HG03460 (cell line): ENCODE measurements at regions not wholly inside any gene's neighbourhood (a gene's known extent, or its start where the extent isn't known, plus 50 kb on each side); places are given as distances from the start of the nearest gene placed in this dataset.

Experiments
- ATAC-seq: cut with Tn5 transposase; IDR thresholded peaks from one replicate; pipeline ENCODE4 v1.9.1; 2021; ENCODE audit not compliant: unreplicated experiment

DNA sequence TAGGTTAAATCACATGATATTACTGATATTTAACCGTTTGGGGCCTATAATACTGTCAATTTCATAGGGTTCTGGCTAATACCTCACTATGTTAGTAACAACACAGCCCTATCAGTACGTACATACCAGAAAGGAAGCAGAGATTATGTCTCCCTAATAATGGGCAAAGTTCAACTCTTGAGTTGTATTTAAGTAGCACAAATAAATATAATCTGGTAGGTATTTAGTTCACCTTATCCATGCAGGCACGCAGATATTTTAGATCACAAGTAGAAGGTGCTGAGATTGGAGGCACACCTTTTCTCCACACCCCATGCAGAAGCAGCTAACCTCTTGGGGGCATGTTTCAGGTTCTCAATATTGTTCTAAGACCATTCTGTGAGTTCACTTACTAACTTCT lies 118.9 kb downstream of the IRS1 start:
- no peak for ATAC-seq

DNA sequence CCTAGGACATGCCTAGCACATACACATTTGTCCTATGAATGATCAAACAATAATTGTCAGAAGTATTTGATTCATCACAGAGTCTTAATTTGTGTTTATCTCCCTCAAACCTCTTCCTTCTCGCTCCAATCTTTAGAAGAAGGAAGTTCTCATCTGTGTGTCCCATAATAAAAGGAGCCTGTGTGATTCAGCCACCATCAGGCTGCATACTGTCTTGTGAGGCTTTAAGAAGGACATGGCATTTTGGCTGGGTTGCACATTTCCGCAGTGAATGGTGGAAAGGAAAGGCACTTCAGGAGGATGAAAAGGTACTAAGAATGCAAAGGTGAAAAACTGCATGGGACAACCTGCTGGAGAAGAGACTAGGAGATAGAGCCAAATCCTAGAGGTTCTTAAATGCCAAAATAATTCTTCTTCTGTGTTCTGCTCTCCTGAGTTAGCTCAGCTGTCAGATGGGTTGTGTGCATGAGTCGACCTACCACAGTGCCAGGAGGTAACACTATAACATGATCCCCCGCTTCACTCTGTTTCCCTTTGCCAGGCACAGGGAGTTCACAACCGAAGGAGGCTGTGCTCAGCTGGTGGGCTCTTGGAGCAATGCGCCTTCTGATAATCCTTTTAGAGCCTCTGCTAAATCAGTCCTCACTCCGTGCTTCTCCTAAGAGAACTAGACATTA lies 120.1 kb downstream of the IRS1 start:
- no peak for ATAC-seq

DNA sequence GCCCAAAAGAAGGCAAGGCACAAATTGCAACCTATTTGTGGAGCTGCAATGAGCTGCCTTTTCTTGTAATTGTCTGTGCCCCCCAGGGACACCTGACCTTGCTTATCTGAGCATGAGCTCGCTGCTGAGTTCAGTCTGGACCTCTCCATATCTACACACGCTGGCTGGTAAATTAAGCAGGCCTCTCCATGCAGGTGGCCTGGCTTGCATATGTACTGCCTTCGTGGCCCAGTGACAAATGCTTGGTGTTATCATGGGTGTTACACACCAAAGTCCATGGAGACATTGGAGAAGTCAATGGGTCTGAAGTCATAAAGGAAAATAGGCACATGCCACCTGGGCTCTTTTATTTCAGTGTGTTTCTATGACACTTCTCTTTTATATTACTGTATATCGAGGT lies 121.2 kb downstream of the IRS1 start:
- ATAC-seq: no peak

DNA sequence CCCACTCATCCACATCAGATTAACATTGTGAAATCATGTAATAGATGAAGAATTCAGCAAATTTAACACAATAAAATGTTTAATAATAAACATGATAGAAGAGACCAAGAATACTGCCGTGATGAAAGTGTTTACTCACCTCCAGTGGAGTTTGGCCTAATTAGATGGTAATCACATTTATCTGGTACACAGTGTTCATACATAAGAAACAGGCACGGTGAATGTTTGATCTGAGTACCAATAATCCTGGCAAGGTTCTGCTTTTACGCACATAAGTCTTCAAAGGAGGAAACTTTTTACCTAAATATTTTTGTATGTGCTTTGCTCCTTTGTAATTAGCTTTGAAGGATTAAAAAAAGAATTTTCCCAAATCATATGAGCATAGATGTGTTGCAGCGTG lies 122.5 kb downstream of the IRS1 start:
- ATAC-seq: no peak

DNA sequence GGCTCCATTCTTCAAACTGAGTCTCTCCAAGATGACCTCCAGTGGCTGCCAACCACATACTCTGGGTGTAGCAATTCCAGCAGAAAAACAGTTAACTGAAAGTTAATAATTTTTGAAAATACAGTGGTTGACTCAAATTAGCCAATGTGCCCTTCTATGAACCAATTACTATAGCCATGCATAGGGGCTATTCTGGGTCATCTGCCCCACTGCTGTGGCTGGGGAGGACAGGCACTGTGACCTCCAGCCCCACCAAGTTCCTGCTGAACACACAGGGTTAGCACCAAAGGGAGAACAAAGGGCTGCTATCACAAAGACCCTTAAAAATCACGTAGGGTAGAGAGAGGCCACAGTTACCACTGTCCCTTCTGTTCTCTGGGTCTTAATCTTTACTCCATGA lies 123.0 kb downstream of the IRS1 start:
- no peak for ATAC-seq

DNA sequence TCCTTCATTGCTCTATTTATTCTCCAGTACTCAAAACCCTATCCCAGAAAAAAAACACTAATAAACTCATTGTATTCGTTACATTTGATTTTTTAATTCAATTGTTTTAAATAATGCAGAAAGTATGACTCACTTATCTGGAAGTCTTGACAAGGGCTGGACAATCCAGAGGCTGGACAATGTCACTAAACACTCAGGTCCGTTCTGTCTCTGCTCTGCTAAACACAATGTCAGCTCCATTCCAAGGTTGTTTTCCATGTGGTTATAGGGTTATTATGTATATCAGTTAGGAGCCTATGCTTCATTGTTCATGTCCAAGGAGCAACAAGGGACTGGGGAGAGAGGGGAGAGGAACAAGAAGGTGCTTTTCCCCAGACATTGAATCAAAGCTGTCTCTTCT lies 125.5 kb downstream of the IRS1 start:
- no peak for ATAC-seq

DNA sequence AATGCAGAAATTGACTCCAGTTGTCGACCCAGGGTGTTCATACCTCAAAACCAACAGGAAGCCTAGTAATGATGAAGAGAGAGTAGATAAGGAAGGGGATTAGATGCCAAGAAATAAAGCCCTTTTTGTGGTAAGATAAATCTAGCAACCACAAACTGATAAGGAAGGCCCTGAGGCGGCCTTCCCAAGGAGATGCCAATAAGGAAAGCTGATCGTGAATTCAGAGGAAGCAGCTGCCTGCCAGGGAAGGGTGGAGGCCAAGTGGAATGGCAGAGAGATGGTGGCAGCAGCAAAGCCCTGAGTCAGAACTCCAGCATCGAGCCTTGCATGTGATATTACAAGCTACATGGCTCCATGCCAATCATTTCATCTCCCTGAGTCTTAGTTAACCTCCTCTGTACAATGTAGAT lies 126.3 kb downstream of the IRS1 start:
- ATAC-seq: no peak

DNA sequence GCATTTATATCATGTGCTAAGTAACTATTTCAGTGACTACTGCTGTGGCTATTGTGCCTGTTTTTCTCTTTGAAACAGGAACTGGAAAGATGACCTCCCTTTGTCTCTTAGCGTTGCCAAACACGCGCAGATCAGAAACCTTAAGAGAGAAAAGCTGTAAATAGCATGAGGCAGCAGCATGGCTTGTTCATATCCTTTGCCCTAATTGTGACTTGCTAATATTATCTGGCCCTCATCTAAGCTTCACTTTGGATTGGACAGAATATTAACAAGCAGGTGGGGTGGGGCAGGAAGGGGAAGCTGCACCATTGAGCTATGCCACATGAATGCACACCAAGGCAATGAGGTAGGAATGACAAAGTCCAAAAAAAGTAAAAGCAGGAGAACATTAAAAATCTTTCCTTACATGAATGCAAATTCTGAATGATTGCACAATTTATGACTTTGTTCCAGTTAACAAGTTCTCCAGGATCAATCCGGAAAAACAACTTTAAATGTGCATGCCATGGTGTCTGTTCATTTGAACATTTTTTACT lies 128.4 kb downstream of the IRS1 start:
- no peak for ATAC-seq

DNA sequence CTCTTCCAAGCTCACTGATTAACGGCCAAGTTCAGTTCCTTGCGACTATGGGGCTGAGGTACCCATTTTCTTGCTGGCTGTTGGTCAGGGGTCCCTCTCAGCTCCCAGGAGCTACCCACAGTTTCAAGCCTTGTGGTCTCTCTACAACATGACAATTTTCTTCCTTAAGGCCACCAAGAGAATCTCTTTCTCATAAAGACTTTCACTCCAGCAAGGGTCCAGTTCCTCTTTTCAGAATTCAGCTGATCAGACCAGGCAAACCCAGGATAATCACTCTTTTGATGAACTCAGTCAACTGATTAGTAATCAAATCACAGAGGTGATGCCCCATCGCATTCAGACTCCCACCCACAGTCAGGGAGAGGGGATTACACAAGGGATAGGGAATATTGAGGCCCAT lies 129.7 kb downstream of the IRS1 start:
- ATAC-seq: no peak

DNA sequence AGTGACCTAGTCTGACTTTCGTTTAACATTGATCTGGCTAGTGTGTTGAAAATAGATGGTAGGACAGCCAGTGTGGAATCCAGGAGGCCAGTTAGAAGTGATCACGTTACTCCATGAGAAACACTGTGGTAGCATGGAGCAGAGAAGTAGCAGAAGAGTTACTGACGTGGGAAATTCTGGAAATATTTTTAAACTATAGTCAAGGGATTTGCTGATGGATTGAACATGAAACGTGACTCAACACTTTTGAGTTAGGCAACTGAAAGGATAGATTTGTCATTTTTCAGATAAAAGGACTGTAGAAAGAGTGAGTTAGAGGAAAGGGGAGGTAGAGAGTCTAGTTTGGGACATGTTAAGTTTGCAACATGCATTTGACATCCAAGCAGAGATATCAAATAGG lies 130.4 kb downstream of the IRS1 start:
- ATAC-seq: no peak

DNA sequence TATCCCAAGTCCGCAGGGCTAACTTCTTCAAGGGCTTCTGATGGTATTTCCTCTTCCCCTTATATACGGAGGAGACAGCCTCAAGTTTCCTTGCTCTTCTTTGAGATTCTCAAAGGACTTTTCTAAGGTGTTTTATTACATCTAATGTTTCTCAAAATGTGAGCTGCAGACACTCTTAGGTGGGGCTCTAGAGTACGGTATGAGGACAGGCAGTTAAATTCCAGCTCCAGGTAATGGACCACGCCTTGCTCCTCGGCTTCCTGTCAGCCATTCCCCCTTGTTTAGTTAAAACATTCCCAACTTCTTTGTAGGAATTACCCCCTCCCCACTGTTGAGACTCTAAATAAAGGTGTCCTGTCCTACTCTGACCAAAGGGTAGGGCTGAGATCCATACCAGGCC lies 131.9 kb downstream of the IRS1 start:
- no peak for ATAC-seq

DNA sequence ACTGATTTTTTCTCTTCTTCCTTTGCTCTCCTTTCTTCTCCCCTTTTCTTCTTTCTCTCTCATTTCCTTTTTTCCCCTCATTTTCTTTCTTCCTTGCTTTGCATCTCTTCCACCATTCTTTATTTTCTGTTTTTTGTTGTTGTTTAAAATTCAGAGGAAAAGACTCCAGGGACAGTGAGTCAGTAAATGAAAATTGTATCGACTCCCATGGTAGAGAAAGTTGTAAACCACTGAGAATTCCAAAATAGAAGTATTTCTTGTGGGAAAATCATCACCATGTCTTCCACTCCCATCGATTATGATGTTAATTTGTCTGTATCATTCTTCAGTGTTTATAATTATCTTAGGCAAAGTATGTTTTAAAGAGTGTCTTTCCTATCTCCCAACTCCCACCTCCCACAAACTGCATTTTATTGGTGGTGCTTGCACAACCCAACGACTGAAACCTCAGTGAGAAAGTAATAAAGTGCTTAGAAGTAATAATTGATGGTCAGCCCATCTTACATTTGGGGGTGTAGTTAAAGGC lies 134.3 kb downstream of the IRS1 start:
- ATAC-seq: no peak

DNA sequence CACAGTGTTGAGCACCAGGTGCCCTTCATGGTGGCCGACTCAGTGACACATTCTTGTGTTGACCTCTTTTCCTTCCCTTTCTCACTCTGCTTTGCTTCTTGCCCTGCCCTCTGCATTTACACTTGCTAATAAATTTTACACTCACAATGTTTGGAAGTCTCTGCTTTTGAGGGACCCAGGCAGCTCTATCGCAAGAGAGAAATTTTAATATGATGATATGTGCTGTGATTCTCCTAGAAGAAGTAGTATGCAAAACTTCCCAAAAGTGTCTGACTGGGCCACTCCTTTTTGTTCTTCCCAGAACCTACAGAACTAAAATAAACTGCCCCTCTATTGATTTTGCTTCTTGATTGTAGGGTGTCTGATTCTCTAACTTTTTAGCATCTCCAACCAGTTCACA lies 135.0 kb downstream of the IRS1 start:
- no peak for ATAC-seq

DNA sequence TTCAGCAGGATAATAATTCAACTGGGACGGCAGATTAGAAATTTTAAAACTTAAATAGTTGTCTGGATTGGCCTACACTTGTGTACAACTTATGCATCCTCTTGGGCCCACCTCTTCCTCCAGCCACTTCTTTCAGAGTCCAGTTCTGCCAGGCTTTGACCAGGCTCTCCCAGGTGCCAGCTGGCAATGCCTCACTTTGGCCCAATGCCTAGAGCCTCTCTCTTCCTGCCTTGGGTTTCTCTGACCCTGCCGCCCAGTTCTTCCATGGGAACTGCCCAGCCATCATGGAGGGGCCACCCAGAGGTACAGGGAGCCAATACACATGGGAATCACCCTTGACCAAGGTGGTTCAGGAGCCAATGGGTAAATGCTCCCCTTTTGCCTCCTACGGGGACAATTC lies 135.5 kb downstream of the IRS1 start:
- no peak for ATAC-seq

DNA sequence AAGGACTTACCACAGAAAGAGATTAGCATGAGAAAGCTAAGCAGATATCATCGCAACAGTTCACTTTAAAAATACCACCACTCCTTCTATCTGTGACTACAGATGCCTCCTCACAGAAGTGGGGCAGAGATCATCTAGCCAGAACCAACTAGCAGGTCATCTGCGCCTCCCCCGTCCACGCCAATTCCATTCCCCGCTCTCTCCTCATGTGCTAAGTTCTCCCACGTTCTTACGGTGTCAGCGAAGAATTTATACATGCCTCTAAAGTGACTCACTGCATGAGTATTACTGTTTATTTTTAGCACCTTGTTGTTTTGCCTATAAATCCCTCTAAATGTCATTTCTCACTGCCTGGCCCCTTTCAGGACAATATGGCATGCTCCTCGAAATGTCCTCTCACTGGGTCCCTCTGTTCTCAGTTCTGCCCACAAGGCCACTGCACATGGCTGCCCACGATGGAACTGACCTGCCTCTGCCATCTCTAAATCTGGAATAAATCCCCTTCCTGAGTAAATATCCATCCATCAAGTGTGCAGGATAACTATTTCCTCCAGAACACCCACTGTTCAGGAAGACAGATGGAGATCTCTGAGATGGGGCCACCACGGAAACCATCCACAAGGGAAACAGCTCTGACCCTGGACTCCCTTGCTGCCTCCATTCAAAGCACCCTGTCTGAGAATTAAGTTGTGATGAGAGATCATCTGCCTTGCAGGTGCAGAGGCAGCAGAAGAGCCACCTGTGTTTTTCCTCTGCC lies 137.7 kb downstream of the IRS1 start:
- ATAC-seq: no peak

DNA sequence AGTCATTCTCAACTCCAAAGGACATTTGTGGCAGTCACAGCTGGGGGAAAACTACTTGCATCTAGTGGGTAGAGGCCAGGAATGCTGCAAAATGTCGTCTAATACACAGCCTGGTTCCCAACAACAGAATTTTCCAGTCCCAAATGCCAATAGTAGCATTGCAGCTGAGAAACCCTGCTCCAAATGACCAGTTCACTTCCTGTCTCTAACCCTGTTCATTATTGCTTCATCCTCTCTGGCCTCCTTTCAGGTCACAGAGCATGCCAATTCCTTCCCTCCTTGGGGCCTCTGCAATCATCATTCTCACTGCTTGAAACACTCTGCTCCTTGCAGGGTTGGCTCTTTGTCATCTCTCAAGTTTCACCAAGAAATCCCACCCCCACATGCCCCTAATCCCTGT lies 139.1 kb downstream of the IRS1 start:
- no peak for ATAC-seq

DNA sequence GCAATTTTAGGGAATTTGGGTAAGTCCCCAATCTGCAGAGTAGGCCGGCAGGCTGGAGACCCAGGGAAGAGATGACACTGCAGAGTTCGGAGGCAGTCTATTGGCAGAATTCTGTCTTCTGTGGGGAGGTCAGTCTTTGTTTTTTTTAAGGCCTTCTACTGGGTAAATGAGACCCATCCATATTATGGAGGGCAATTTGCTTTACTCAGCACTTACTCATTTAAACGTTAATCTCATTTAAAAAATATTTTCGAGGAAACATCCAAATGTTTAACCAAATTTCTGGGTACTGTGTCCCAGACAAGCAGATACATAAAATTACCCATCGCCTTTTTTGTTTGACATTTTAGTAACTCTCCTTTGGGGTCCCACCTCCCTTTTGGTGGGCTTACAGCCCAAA lies 139.5 kb downstream of the IRS1 start:
- no peak for ATAC-seq

DNA sequence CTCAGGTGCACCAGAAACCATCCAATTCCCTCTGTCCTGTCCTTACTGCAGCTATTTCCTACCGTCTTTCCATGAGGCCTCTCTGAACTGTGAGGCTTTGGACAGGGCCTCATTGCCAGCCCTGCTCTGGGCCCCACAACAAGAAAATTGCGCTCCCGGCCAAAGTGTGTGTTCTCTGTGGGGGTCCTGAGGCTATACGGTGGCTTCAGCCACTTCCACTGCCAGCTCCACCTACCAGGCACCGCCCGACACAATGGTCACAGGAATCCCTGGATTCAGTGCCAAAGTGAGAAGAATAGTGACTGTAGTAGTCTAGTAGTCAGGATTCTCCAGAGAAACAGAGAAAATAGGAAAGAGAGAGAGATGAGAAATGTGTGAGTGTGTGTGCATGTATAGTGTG lies 140.2 kb downstream of the IRS1 start:
- no peak for ATAC-seq

DNA sequence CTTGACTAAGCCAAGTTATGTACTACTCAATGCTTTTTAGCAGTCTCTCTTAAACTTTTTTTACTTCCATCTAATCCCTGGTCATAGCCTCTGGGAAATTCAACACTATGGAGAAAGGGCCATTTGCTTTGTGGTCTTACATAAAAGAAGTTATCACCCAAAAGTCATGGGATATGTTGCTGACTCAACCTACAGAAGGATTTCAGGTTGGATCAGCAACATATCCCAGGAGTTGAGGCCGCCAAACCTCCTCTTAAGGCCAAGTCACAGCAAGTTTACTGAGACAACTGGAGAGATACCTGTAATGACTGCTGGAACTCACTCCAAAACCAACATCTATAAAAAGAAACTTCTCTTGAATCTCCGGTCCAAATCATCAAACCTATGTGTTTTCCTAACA lies 141.1 kb downstream of the IRS1 start:
- ATAC-seq: no peak

DNA sequence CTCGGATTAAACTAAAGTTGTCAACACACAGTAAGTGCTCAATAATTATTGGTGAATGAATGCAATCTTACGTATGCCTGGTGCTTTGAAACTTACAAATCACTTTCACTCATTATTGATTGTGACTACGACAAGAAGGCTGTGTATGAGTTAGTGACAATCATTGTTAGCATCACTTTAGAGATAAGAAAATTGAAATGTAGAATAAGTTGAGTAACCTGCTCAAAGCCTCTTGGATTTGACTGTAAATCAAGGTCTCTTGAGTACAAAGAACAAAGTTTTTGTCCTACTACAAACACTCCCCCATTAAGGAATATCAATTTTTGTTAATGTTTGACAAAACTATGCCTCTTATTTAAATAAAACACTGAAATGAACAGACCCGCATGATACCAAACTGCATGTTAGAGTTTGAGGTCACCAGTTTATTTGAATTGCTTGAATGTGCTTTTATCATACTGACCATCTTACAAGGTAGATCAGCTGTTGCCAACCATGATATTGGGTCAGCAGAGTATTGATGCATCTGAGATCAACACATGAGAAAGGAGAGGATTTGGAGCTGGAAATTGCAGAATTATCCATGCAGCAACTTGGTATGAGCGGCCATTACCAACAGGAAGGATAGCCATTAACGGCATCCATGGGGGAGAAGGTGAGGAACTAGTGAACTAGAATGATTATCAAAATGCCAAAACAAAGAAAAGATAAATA lies 142.1 kb downstream of the IRS1 start:
- no peak for ATAC-seq

DNA sequence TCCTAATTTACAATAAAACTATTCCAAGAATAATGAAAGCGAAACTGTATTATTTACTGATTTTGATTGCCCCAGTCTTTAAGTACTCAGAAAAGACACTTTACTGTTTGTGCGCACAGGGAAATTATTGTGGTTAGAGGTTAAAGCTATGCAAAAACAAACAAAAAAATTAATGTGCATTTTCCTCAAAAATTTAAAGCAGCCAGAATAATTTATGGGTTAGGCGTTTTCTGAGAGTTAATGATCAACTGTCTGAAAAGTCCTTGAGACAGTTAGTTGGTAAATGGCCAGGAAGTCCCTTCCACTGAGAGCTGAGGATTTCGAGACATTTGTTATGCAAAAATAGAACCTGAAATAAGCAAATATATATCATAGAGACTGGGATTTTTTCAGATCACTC lies 143.3 kb downstream of the IRS1 start:
- ATAC-seq: no peak

DNA sequence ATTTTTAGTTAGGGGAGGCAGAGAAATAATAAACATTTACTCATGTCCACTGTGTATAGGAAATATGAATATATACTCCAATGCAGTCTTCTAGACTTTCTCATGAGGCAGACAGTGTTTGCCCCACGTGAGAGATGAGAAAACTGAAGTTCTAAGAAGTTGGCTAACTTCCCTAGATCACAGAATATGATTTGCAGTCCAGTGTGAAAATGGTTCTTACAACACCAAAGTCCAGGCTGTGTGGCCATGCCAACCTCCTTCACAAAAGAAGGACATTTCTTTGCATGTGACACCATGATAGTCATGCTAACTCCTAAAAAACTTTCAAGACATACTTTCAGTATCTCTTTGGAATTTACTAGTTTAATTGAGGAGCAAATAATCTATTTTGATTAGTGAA lies 143.7 kb downstream of the IRS1 start:
- ATAC-seq: no peak
